Endothelial cell of umbilical vein (primary cell): ENCODE measurements at regions not wholly inside any gene's neighbourhood (a gene's known extent, or its start where the extent isn't known, plus 50 kb on each side); places are given as distances from the start of the nearest gene placed in this dataset.

Experiments used
- BruUV-seq: library from RNA; stranded (reverse); fragments of 400-500 nt; replicated peaks from 2 replicates; lab custom pipeline; 2021; lab: Mats Ljungman, UMichigan
- CTCF ChIA-PET: fragments of 300-600, 350-600 bp; sonication (Branson Sonifier 250); formaldehyde crosslinking; loops from one replicate; lab custom pipeline; 2021; ENCODE audit warnings: antibody characterized with exemption, inconsistent platforms; lab: Charles Lee
- POLR2A ChIA-PET: fragments of 300-600, 350-600 bp; sonication (Branson Sonifier 250); formaldehyde crosslinking; loops from one replicate; lab custom pipeline; 2021; ENCODE audit warnings: antibody characterized with exemption, inconsistent platforms; lab: Charles Lee
- DNase-seq: peaks from one replicate; pipeline ENCODE4 v3.0.0-alpha.2; 2011; ENCODE audit warnings: low read depth, low spot score
- FAIRE-seq: peaks from 2 replicates; lab custom pipeline; 2011; peaks lifted over from hg19 to GRCh38; lab: Jason Lieb, UNC
- H2AFZ ChIP-seq: 2 replicates; pipeline ENCODE4 v1.6.0; 2012; ENCODE audit warnings: low read depth, low read length, control low read depth, inconsistent platforms
- H3K27ac ChIP-seq: 2 replicates; pipeline ENCODE4 v1.5.1; 2011; ENCODE audit warnings: low read depth, mild to moderate bottlenecking, control low read depth, low read length, moderate library complexity; ENCODE audit not compliant: insufficient read depth
- H3K27me3 ChIP-seq, 2 experiments: 2 replicates each; pipeline versions ENCODE4 v1.6.0 to v1.6.1; 2011; ENCODE audit warnings: low read length in 2 of 2, mixed read lengths in 1 of 2; ENCODE audit not compliant: control insufficient read depth in 2 of 2, insufficient read depth in 2 of 2
- H3K36me3 ChIP-seq, 2 experiments: 2 replicates in 1 of 2; 3 replicates in 1 of 2; pipeline ENCODE4 v1.5.1; 2011; ENCODE audit warnings: low read length in 2 of 2, mild to moderate bottlenecking in 1 of 2, moderate library complexity in 1 of 2; ENCODE audit not compliant: control insufficient read depth in 2 of 2, insufficient read depth in 2 of 2; ENCODE audit errors: extremely low read depth in 1 of 2
- H3K4me1 ChIP-seq: 3 replicates; pipeline ENCODE4 v1.5.1; 2011; ENCODE audit warnings: mild to moderate bottlenecking, low read length; ENCODE audit not compliant: control insufficient read depth, insufficient read depth; ENCODE audit errors: extremely low read depth
- H3K4me2 ChIP-seq: 2 replicates; pipeline ENCODE4 v1.6.1; 2011; ENCODE audit warnings: low read length, control low read depth, mixed read lengths; ENCODE audit not compliant: insufficient read depth
- H3K4me3 ChIP-seq, 3 experiments: fragments of 200-600 bp in 1 of 3; sonication (generic), shearing (Covaris generic) in 1 of 3; replicated peaks in 1 of 3; 2 replicates each; pipeline ENCODE4 v1.5.1; 2011 to 2016; ENCODE audit warnings: control low read depth in 3 of 3, low read length in 3 of 3, mild to moderate bottlenecking in 2 of 3, inconsistent platforms in 1 of 3, low read depth in 1 of 3, moderate library complexity in 1 of 3; ENCODE audit not compliant: insufficient read depth in 1 of 3
- H3K79me2 ChIP-seq: 2 replicates; pipeline ENCODE4 v1.6.0; 2012; ENCODE audit warnings: low read length, inconsistent platforms; ENCODE audit not compliant: control insufficient read depth, insufficient read depth
- H3K9ac ChIP-seq: replicated peaks from 2 replicates; pipeline ENCODE3; 2011; ENCODE audit warnings: low read length, control low read depth; ENCODE audit not compliant: insufficient read depth; ENCODE audit errors: extremely low read depth
- H3K9me1 ChIP-seq: replicated peaks from 3 replicates; pipeline ENCODE4 v1.6.0; 2011; ENCODE audit warnings: mild to moderate bottlenecking, low read length; ENCODE audit not compliant: control insufficient read depth, insufficient read depth; ENCODE audit errors: extremely low read depth
- H3K9me3 ChIP-seq: replicated peaks from 2 replicates; pipeline ENCODE4 v1.5.1; 2012; ENCODE audit warnings: low read length, inconsistent platforms; ENCODE audit not compliant: control insufficient read depth, insufficient read depth
- H4K20me1 ChIP-seq: replicated peaks from 2 replicates; pipeline ENCODE3; 2011; ENCODE audit warnings: mild to moderate bottlenecking, low read length; ENCODE audit not compliant: control insufficient read depth, insufficient read depth; ENCODE audit errors: extremely low read depth
- EZH2 ChIP-seq: IDR thresholded peaks from 2 replicates; pipeline ENCODE4 v1.6.1; 2012; ENCODE audit warnings: borderline replicate concordance, low read depth, mild to moderate bottlenecking, moderate library complexity, low read length, inconsistent platforms; ENCODE audit not compliant: severe bottlenecking
- GATA2 ChIP-seq: IDR thresholded peaks from 2 replicates; pipeline ENCODE4 v1.7.0; 2011; ENCODE audit warnings: low read depth, mild to moderate bottlenecking, moderate library complexity, mixed read lengths, low read length; ENCODE audit not compliant: insufficient read length, insufficient read depth
- JUN ChIP-seq: IDR thresholded peaks from 2 replicates; pipeline ENCODE4 v1.6.1; 2011; ENCODE audit warnings: borderline replicate concordance, low read depth; ENCODE audit not compliant: insufficient read length, insufficient read depth
- MYC ChIP-seq: IDR thresholded peaks from one replicate; pipeline ENCODE4 v1.6.1; 2011; ENCODE audit warnings: mild to moderate bottlenecking, low read depth, low read length
- POLR2A ChIP-seq: IDR thresholded peaks from 2 replicates; pipeline ENCODE4 v1.6.1; 2012; ENCODE audit warnings: low read depth, mild to moderate bottlenecking, control low read depth, low read length
- POLR2AphosphoS5 ChIP-seq: IDR thresholded peaks from 2 replicates; pipeline ENCODE4 v1.6.1; 2012; ENCODE audit warnings: low read depth, mild to moderate bottlenecking, control low read depth, low read length, moderate library complexity; ENCODE audit not compliant: insufficient read depth
- dilution Hi-C: fragments of 300-500 bp; cut with MboI; formaldehyde crosslinking; loops from one replicate; pipeline ENCODE4 v1.15.0; 2019; ENCODE audit warnings: low sequenced_read_pairs; ENCODE audit not compliant: extremely low pct_ligation_motif_present
- intact Hi-C: fragments of 100-400 bp; cut with micrococcal nuclease; formaldehyde crosslinking; loops from one replicate; pipeline ENCODE4 v1.10.0; 2022
- TF ChIP-seq, protein P1 (sequence below), 2 donors: IDR thresholded peaks; 1 replicate in 1 of 2; 2 replicates in 1 of 2; pipeline ENCODE4 v1.5.1; 2011; ENCODE audit warnings: low read length in 2 of 2, mild to moderate bottlenecking in 2 of 2, moderate library complexity in 2 of 2, control low read depth in 1 of 2, inconsistent platforms in 1 of 2, low read depth in 1 of 2; ENCODE audit not compliant: insufficient read depth in 1 of 2; ENCODE audit errors: extremely low read depth in 1 of 2
- TF ChIP-seq, protein P2 (sequence below): IDR thresholded peaks from 2 replicates; pipeline ENCODE4 v1.6.1; 2011; ENCODE audit not compliant: insufficient read depth, insufficient read length

DNA sequence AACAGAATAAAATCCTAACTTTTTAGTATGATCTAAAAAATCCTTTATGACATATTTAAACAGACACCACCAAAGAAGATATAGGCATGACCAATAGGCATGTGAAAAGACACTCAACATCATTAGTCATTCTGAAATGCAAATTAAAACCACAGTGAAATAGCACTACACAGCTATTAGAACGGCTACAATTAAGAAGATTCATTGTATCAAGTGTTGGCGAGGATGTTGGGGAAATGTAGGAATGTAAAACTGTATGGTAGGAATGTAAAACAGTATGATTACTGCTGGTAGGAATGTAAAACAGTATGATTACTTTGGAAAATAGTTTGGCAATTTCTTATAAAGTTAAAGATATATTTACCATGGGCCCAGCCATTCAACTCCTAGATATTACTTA is 253.3 kb upstream of the TCF4 start:
- Histone ChIP-seq H3K4me3 (no peak overlapping the region), H4K20me1 (no peaks in the 10 kb centered on the region), H3K27ac (no peak overlapping the region), H3K9me3 (no peaks in the 10 kb centered on the region), H2AFZ (no peak overlapping the region), H3K9me1 (no peaks in the 10 kb centered on the region), H3K27me3 (no peaks in the 10 kb centered on the region), H3K9ac (no peak overlapping the region), H3K79me2 (no peaks in the 10 kb centered on the region), H3K4me2 (no peak overlapping the region), H3K4me1 (no peaks in the 10 kb centered on the region), H3K36me3 (no peaks in the 10 kb centered on the region)
- no peak for DNase-seq
- FAIRE-seq: no peak
- BruUV-seq: no TSS peak
- intact Hi-C loops (no loop called here), dilution Hi-C loops (no loop called here)
- POLR2A ChIA-PET: no interaction called here
- TF ChIP-seq, protein P1, sequence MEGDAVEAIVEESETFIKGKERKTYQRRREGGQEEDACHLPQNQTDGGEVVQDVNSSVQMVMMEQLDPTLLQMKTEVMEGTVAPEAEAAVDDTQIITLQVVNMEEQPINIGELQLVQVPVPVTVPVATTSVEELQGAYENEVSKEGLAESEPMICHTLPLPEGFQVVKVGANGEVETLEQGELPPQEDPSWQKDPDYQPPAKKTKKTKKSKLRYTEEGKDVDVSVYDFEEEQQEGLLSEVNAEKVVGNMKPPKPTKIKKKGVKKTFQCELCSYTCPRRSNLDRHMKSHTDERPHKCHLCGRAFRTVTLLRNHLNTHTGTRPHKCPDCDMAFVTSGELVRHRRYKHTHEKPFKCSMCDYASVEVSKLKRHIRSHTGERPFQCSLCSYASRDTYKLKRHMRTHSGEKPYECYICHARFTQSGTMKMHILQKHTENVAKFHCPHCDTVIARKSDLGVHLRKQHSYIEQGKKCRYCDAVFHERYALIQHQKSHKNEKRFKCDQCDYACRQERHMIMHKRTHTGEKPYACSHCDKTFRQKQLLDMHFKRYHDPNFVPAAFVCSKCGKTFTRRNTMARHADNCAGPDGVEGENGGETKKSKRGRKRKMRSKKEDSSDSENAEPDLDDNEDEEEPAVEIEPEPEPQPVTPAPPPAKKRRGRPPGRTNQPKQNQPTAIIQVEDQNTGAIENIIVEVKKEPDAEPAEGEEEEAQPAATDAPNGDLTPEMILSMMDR (IDR thresholded peaks at IDR 0.05; ENCODE audit: extremely low read depth in 1 of 2, insufficient read depth in 1 of 2, low read depth in 1 of 2, low read length in 2 of 2): no peak
- no peak for TF ChIP-seq JUN
- TF ChIP-seq, protein P2, sequence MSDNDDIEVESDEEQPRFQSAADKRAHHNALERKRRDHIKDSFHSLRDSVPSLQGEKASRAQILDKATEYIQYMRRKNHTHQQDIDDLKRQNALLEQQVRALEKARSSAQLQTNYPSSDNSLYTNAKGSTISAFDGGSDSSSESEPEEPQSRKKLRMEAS: no peak
- no peak for TF ChIP-seq MYC
- no peak for TF ChIP-seq EZH2
- no peak for TF ChIP-seq GATA2
- no peak for TF ChIP-seq POLR2A
- TF ChIP-seq POLR2AphosphoS5: no peak
- CTCF ChIA-PET: no interaction called here
